Neural progenitor cell (in vitro differentiated cells): ENCODE measurements at regions not wholly inside any gene's neighbourhood (a gene's known extent, or its start where the extent isn't known, plus 50 kb on each side); places are given as distances from the start of the nearest gene placed in this dataset.

Experiments
- CTCF ChIP-seq: fragments of 200-600 bp; sonication (generic); IDR thresholded peaks from 2 replicates; pipeline ENCODE4 v1.5.1; 2017; ENCODE audit warnings: antibody characterized with exemption, mild to moderate bottlenecking
- EZH2phosphoT487 ChIP-seq: fragments of 200-600 bp; sonication (generic); IDR thresholded peaks from 2 replicates; pipeline ENCODE4 v1.6.1; 2017; ENCODE audit warnings: antibody characterized with exemption

- no peak for TF ChIP-seq CTCF
- no peak for TF ChIP-seq EZH2phosphoT487
These were observed 191.7 kb upstream of the LHX5 start for GRCh38 chr12:113663396-113663795.
